ENCODE measurements at regions not wholly inside any gene's neighbourhood (a gene's known extent, or its start where the extent isn't known, plus 50 kb on each side); places are given as distances from the start of the nearest gene placed in this dataset.

DNA sequence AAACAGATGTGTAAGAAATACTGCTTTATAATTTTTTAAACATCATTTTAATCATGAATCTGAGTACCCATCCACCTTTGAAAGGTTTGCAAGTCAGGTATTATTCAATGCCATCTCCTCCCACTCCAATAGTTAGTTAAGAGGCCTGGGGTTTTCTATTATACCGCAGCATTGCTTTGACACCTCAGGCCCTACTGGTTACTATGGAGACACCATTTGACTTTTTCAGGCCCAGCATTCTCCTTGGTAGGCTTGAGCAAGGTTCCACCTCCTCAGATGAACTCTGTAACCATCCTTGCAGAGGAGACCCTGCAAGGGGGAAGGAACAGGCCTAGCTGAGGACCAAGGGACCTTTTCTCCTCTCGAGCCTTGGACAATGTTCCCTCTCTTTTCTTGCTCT lies 326.9 kb upstream of the NPSR1 start:
- no peak for FAIRE-seq
- no peak overlapping the region for H2AK5ac ChIP-seq (ENCODE audit: low read depth, low read length)
- no peak overlapping the region for H3K23ac ChIP-seq (ENCODE audit: insufficient read length)
- no peak overlapping the region for H2BK15ac ChIP-seq (ENCODE audit: low read length)
- no peak overlapping the region for H2BK120ac ChIP-seq (replicated peaks; ENCODE audit: low read depth, low read length)
- no peaks in the 10 kb centered on the region for H3K27me3 ChIP-seq (replicated peaks in 1 of 4; ENCODE audit: control insufficient read depth in 3 of 4, extremely low read depth in 1 of 4, insufficient read depth in 3 of 4, low read length in 3 of 4)
- H3K56ac ChIP-seq (replicated peaks; ENCODE audit: insufficient read length, low read depth, low read length) = no peak overlapping the region
- H2BK20ac ChIP-seq (ENCODE audit: low read length) = no peak overlapping the region
- H3K79me2 ChIP-seq (ENCODE audit: control insufficient read depth in 1 of 2, insufficient read depth in 2 of 2, low read length in 2 of 2) = no peaks in the 10 kb centered on the region
- H3K4me3 ChIP-seq (ENCODE audit: extremely low read depth in 1 of 4, insufficient read depth in 2 of 4, low read depth in 3 of 4, low read length in 4 of 4) = no peak overlapping the region
- H3K18ac ChIP-seq (ENCODE audit: extremely low read depth, low read length) = no peak overlapping the region
- no peaks in the 10 kb centered on the region for H4K20me1 ChIP-seq (replicated peaks in 1 of 2; ENCODE audit: control insufficient read depth in 1 of 2, insufficient read depth in 2 of 2, low read length in 2 of 2)
- H3K79me1 ChIP-seq (ENCODE audit: low read depth, low read length) = no peaks in the 10 kb centered on the region
- H3K27ac ChIP-seq (ENCODE audit: low read depth, low read length) = no peak overlapping the region
- H2BK5ac ChIP-seq (ENCODE audit: low read depth, low read length) = no peak overlapping the region
- no peak overlapping the region for H3K4ac ChIP-seq (replicated peaks; ENCODE audit: insufficient read length, low read depth, low read length)
- WGBS, 2 experiments (ENCODE audit: extremely low coverage in 1 of 2, insufficient coverage in 1 of 2, insufficient read length in 1 of 2, insufficient replicate concordance in 2 of 2, low coverage in 1 of 2, low lambda C conversion rate in 2 of 2, missing lambda C conversion rate in 1 of 2) = 72% methylated on average over 2 of the region's 2 CpGs; no CpG with 5 or more reads in 1 of the 2 experiments
- no peaks in the 10 kb centered on the region for H3K23me2 ChIP-seq (ENCODE audit: low read depth, low read length)
- H3K4me1 ChIP-seq (replicated peaks in 1 of 4; ENCODE audit: control insufficient read depth in 3 of 4, insufficient read depth in 4 of 4, low read length in 3 of 4) = peaks cover 0 to 3% (median 0%) of the 10 kb centered on the region in 4 experiments; a peak in 2 of 7 replicates
- H3K14ac ChIP-seq (ENCODE audit: insufficient read length) = no peak overlapping the region
- POLR2A ChIA-PET (ENCODE audit: partially characterized antibody) = no interaction called here
- H2AFZ ChIP-seq (ENCODE audit: low read length) = no peak overlapping the region
- no peaks in the 10 kb centered on the region for H3K36me3 ChIP-seq (ENCODE audit: control insufficient read depth in 2 of 4, insufficient read depth in 4 of 4, low read length in 3 of 4)
- no peak overlapping the region for H2BK12ac ChIP-seq (ENCODE audit: low read depth, low read length)
- H4K5ac ChIP-seq (ENCODE audit: insufficient read length, low read depth, low read length) = no peak overlapping the region
- H3K4me2 ChIP-seq (ENCODE audit: insufficient read depth in 1 of 2, low read depth in 2 of 2, low read length in 2 of 2) = peak overlapping the region in 1 of 2 experiments; percentile 24; a peak in 1 of 4 replicates
- CTCF ChIA-PET (ENCODE audit: partially characterized antibody) = interaction anchor here (1.1 to 1.7 kb wide), 3 partner anchors 10 to 266 kb away, joined by 3 to 5 read pairs (median 4); no protein-coding TSS in a partner anchor
- DNase-seq (ENCODE audit: low read depth in 1 of 2, low spot score in 2 of 2) = no peak
- H4K8ac ChIP-seq (ENCODE audit: extremely low read depth, insufficient read depth, low read length) = no peak overlapping the region
- no peak overlapping the region for H3K9ac ChIP-seq (replicated peaks in 1 of 4; ENCODE audit: extremely low read depth in 1 of 4, low read depth in 3 of 4, low read length in 3 of 4)
- H4K91ac ChIP-seq (replicated peaks; ENCODE audit: insufficient read length, low read length) = no peak overlapping the region
- no peaks in the 10 kb centered on the region for H3K9me3 ChIP-seq (ENCODE audit: insufficient read depth in 2 of 2, low read depth in 1 of 2, low read length in 1 of 2)
- TF ChIP-seq TBP (IDR thresholded peaks at IDR 0.05; ENCODE audit: low read depth, low read length) = no peak
- no peak for TF ChIP-seq RAD21 (IDR thresholded peaks at IDR 0.05 in 1 of 2, conservative IDR thresholded peaks at IDR 0.05 in 1 of 2; ENCODE audit: low read depth in 2 of 2, low read length in 2 of 2)
- TF ChIP-seq, protein P1, sequence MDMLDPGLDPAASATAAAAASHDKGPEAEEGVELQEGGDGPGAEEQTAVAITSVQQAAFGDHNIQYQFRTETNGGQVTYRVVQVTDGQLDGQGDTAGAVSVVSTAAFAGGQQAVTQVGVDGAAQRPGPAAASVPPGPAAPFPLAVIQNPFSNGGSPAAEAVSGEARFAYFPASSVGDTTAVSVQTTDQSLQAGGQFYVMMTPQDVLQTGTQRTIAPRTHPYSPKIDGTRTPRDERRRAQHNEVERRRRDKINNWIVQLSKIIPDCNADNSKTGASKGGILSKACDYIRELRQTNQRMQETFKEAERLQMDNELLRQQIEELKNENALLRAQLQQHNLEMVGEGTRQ (IDR thresholded peaks at IDR 0.05; ENCODE audit: low read length) = no peak
- TF ChIP-seq TAF1 (IDR thresholded peaks at IDR 0.05; ENCODE audit: low read depth, low read length) = no peak
- TF ChIP-seq E2F6 (IDR thresholded peaks at IDR 0.05) = no peak
- TF ChIP-seq YY1 (IDR thresholded peaks at IDR 0.05; ENCODE audit: low read depth, low read length) = no peak
- no peak for TF ChIP-seq CBX5 (IDR thresholded peaks at IDR 0.05; ENCODE audit: low read depth, low read length)
- TF ChIP-seq CEBPB (IDR thresholded peaks at IDR 0.05; ENCODE audit: low read depth, low read length) = no peak
- no peak for TF ChIP-seq FOSL1 (IDR thresholded peaks at IDR 0.05; ENCODE audit: insufficient read depth, low read depth, low read length)
- no peak for TF ChIP-seq RFX5 (IDR thresholded peaks at IDR 0.05; ENCODE audit: borderline replicate concordance, low read depth, low read length)
- no peak for TF ChIP-seq JUND (IDR thresholded peaks at IDR 0.05; ENCODE audit: low read length)
- TF ChIP-seq TAF7 (optimal IDR thresholded peaks at IDR 0.05; ENCODE audit: borderline replicate concordance, low read depth, low read length) = no peak
- no peak for TF ChIP-seq HDAC6 (IDR thresholded peaks at IDR 0.05; ENCODE audit: low read depth, low read length)
- TF ChIP-seq NRF1 (IDR thresholded peaks at IDR 0.05; ENCODE audit: low read depth, low read length) = no peak

All from H1 (cell line).